ENCODE measurements at regions not wholly inside any gene's neighbourhood (a gene's known extent, or its start where the extent isn't known, plus 50 kb on each side); places are given as distances from the start of the nearest gene placed in this dataset.

DNA sequence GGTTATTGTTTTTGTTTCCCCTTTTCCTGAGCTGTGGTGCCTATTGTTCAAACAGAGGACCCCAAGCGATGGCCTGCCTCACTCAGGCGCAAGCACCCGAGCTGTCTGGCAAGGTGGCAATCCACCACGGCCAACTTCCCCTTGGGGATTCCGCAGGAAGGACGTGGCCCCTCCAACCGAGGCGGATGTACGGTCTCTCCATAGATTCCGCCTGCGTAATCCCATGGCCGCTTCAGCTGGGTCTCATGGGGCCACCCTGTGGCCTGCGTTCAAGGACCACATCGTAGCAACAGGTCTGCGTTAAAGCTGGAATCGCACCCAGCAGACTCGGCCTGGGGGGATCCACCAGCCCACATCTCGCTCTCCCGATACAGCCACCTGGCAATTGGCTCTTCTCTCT, 79.9 kb downstream of the CEBPB start:
- DNase-seq (ENCODE audit: low spot score) (no peak), ATAC-seq (no peak)
- Mint-ChIP-seq H3K9me3 (no peaks in the 10 kb centered on the region), H3K27ac (no peak overlapping the region), H3K36me3 (no peaks in the 10 kb centered on the region), H3K4me1 (peaks cover 12% of the 10 kb centered on the region), H3K27me3 (ENCODE audit: low read depth) (no peaks in the 10 kb centered on the region), H3K4me3 (no peak overlapping the region)
- POLR2A ChIA-PET: no interaction called here
- CTCF ChIA-PET: interaction anchor here (1.1 to 2.7 kb wide), 3 partner anchors 11 to 80 kb away, joined by 4 to 12 read pairs (median 6); partner anchors contain the start of gene CEBPB
- no peak for TF ChIP-seq ZNF219 (CRISPR knock-in tag; IDR thresholded peaks at IDR 0.05; ENCODE audit: borderline replicate concordance)
- TF ChIP-seq MXD4 (CRISPR knock-in tag; IDR thresholded peaks at IDR 0.05; ENCODE audit: borderline replicate concordance): no peak
- TF ChIP-seq FOXJ3 (CRISPR knock-in tag; IDR thresholded peaks at IDR 0.05; ENCODE audit: borderline replicate concordance): no peak
- TF ChIP-seq ZNF263 (CRISPR knock-in tag; IDR thresholded peaks at IDR 0.05; ENCODE audit: low read depth): no peak
- TF ChIP-seq, protein P1, sequence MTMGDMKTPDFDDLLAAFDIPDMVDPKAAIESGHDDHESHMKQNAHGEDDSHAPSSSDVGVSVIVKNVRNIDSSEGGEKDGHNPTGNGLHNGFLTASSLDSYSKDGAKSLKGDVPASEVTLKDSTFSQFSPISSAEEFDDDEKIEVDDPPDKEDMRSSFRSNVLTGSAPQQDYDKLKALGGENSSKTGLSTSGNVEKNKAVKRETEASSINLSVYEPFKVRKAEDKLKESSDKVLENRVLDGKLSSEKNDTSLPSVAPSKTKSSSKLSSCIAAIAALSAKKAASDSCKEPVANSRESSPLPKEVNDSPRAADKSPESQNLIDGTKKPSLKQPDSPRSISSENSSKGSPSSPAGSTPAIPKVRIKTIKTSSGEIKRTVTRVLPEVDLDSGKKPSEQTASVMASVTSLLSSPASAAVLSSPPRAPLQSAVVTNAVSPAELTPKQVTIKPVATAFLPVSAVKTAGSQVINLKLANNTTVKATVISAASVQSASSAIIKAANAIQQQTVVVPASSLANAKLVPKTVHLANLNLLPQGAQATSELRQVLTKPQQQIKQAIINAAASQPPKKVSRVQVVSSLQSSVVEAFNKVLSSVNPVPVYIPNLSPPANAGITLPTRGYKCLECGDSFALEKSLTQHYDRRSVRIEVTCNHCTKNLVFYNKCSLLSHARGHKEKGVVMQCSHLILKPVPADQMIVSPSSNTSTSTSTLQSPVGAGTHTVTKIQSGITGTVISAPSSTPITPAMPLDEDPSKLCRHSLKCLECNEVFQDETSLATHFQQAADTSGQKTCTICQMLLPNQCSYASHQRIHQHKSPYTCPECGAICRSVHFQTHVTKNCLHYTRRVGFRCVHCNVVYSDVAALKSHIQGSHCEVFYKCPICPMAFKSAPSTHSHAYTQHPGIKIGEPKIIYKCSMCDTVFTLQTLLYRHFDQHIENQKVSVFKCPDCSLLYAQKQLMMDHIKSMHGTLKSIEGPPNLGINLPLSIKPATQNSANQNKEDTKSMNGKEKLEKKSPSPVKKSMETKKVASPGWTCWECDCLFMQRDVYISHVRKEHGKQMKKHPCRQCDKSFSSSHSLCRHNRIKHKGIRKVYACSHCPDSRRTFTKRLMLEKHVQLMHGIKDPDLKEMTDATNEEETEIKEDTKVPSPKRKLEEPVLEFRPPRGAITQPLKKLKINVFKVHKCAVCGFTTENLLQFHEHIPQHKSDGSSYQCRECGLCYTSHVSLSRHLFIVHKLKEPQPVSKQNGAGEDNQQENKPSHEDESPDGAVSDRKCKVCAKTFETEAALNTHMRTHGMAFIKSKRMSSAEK (CRISPR knock-in tag; IDR thresholded peaks at IDR 0.05; ENCODE audit: borderline replicate concordance): no peak
- no peak for TF ChIP-seq RELA (CRISPR knock-in tag; IDR thresholded peaks at IDR 0.05; ENCODE audit: borderline replicate concordance)
- TF ChIP-seq NR2C2 (CRISPR knock-in tag; IDR thresholded peaks at IDR 0.05): no peak
- no peak for TF ChIP-seq ZNF396 (CRISPR knock-in tag; IDR thresholded peaks at IDR 0.05; ENCODE audit: borderline replicate concordance)
- no peak for TF ChIP-seq PRRX2 (CRISPR knock-in tag; IDR thresholded peaks at IDR 0.05)
- TF ChIP-seq NFYB (CRISPR knock-in tag; conservative IDR thresholded peaks at IDR 0.05; ENCODE audit: low read depth): no peak
- no peak for TF ChIP-seq NR1H2 (CRISPR knock-in tag; IDR thresholded peaks at IDR 0.05)
- TF ChIP-seq FOXP1 (CRISPR knock-in tag; IDR thresholded peaks at IDR 0.05; ENCODE audit: borderline replicate concordance): no peak
- no peak for TF ChIP-seq ZNF416 (CRISPR knock-in tag; IDR thresholded peaks at IDR 0.05)
- TF ChIP-seq ETV6 (CRISPR knock-in tag; IDR thresholded peaks at IDR 0.05): no peak
- TF ChIP-seq, protein P2, sequence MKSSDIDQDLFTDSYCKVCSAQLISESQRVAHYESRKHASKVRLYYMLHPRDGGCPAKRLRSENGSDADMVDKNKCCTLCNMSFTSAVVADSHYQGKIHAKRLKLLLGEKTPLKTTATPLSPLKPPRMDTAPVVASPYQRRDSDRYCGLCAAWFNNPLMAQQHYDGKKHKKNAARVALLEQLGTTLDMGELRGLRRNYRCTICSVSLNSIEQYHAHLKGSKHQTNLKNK (CRISPR knock-in tag; IDR thresholded peaks at IDR 0.05): no peak

DNA sequence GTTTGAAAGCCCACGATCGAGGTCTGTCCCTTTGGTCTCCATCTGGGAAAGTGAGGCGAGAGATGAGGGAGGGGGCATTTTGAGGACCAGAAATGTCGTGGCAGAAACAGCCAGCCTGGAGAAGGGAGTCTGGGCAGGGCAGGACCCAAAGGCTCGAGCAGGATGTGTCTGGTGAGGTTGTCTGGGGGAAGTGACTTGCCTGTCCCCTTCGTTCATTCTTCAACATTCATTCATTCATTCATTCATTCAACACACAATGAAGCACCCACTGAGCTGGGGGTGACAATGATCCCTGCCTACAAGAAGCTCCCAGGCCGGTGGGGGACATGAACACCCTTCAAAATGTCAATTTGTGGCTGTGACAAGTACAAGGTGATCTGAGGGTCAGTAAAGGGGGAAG, 80.5 kb downstream of the CEBPB start:
- DNase-seq (ENCODE audit: low spot score) (no peak), ATAC-seq (no peak)
- ChIA-PET CTCF (interaction anchor here (0.6 to 2.7 kb wide), 4 partner anchors 11 to 92 kb away, joined by 3 to 12 read pairs (median 5); partner anchors contain the start of gene CEBPB), POLR2A (interaction anchor here (0.7 kb wide), 1 partner anchor 70 kb away, joined by 3 read pairs; no protein-coding TSS in a partner anchor)
- Mint-ChIP-seq H3K27ac (no peak overlapping the region), H3K27me3 (ENCODE audit: low read depth) (no peaks in the 10 kb centered on the region), H3K4me1 (peaks cover 12% of the 10 kb centered on the region), H3K4me3 (no peak overlapping the region), H3K9me3 (no peaks in the 10 kb centered on the region), H3K36me3 (no peaks in the 10 kb centered on the region)
- TF ChIP-seq ZNF671 (CRISPR knock-in tag; IDR thresholded peaks at IDR 0.05) (no peak), RELA (CRISPR knock-in tag; IDR thresholded peaks at IDR 0.05; ENCODE audit: borderline replicate concordance) (no peak), MXD4 (CRISPR knock-in tag; IDR thresholded peaks at IDR 0.05; ENCODE audit: borderline replicate concordance) (no peak), RORB (CRISPR knock-in tag; IDR thresholded peaks at IDR 0.05) (no peak), PRRX2 (CRISPR knock-in tag; IDR thresholded peaks at IDR 0.05) (no peak), SP1 (CRISPR knock-in tag; conservative IDR thresholded peaks at IDR 0.05) (no peak), ZNF219 (CRISPR knock-in tag; IDR thresholded peaks at IDR 0.05; ENCODE audit: borderline replicate concordance) (no peak), ELF4 (CRISPR knock-in tag; IDR thresholded peaks at IDR 0.05; ENCODE audit: low read depth) (no peak), NFYB (CRISPR knock-in tag; conservative IDR thresholded peaks at IDR 0.05; ENCODE audit: low read depth) (no peak), NR3C1 (CRISPR knock-in tag; conservative IDR thresholded peaks at IDR 0.05; ENCODE audit: low read depth) (no peak)
- TF ChIP-seq, protein P3, sequence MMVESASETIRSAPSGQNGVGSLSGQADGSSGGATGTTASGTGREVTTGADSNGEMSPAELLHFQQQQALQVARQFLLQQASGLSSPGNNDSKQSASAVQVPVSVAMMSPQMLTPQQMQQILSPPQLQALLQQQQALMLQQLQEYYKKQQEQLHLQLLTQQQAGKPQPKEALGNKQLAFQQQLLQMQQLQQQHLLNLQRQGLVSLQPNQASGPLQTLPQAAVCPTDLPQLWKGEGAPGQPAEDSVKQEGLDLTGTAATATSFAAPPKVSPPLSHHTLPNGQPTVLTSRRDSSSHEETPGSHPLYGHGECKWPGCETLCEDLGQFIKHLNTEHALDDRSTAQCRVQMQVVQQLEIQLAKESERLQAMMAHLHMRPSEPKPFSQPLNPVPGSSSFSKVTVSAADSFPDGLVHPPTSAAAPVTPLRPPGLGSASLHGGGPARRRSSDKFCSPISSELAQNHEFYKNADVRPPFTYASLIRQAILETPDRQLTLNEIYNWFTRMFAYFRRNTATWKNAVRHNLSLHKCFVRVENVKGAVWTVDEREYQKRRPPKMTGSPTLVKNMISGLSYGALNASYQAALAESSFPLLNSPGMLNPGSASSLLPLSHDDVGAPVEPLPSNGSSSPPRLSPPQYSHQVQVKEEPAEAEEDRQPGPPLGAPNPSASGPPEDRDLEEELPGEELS (CRISPR knock-in tag; IDR thresholded peaks at IDR 0.05): no peak
- TF ChIP-seq, protein P1 (CRISPR knock-in tag; IDR thresholded peaks at IDR 0.05; ENCODE audit: borderline replicate concordance): no peak
- TF ChIP-seq, protein P4, sequence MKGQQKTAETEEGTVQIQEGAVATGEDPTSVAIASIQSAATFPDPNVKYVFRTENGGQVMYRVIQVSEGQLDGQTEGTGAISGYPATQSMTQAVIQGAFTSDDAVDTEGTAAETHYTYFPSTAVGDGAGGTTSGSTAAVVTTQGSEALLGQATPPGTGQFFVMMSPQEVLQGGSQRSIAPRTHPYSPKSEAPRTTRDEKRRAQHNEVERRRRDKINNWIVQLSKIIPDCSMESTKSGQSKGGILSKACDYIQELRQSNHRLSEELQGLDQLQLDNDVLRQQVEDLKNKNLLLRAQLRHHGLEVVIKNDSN (CRISPR knock-in tag; IDR thresholded peaks at IDR 0.05): no peak

Measured in WTC11 (cell line).